ENCODE measurements at regions not wholly inside any gene's neighbourhood (a gene's known extent, or its start where the extent isn't known, plus 50 kb on each side); places are given as distances from the start of the nearest gene placed in this dataset.

DNA sequence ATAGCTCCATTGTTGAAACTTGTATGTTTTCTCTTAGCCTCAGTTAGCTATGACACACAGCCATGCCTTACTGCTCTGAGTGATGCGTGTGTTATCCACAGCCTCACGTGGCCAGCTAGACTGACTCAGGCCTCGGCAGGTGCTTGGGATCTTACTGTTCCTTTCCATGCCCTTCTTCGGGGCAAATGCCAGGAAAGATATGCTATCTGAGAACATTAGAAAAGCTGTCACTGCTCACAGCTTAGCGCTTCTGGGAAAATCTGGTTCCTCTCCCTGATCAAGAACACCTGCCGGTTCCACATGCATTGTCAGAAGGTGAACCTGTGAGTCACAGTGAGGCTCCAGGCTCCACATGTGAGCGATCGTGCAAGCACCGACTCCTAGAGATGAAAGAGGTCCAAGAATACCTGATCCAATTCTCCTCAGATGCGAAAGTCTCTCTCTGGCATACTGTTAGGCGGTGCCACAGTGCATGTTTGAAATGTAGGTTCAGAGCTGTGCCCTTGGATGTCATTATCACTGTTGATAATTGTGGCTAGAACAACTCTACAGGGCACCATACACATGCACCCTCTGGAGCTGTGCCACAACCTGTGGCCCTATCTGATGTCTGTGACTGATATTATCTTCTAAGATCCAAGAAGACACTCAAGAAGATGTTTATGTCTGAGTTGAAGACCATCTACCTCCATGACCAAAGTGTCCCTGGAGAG is 247.8 kb upstream of the IGFBP3 start:
- WGBS, 2 donors = 86 to 88% methylated on average over 11 of the region's 11 CpGs
- no peaks in the 10 kb centered on the region for H3K9me3 ChIP-seq
- H3K4me3 ChIP-seq = no peak overlapping the region
- H3K4me1 ChIP-seq = peaks cover 6% of the 10 kb centered on the region
- intact Hi-C loops (cut with DNase I; ENCODE audit: low total_unique reads) = no loop called here
- TF ChIP-seq, protein P1, sequence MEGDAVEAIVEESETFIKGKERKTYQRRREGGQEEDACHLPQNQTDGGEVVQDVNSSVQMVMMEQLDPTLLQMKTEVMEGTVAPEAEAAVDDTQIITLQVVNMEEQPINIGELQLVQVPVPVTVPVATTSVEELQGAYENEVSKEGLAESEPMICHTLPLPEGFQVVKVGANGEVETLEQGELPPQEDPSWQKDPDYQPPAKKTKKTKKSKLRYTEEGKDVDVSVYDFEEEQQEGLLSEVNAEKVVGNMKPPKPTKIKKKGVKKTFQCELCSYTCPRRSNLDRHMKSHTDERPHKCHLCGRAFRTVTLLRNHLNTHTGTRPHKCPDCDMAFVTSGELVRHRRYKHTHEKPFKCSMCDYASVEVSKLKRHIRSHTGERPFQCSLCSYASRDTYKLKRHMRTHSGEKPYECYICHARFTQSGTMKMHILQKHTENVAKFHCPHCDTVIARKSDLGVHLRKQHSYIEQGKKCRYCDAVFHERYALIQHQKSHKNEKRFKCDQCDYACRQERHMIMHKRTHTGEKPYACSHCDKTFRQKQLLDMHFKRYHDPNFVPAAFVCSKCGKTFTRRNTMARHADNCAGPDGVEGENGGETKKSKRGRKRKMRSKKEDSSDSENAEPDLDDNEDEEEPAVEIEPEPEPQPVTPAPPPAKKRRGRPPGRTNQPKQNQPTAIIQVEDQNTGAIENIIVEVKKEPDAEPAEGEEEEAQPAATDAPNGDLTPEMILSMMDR (IDR thresholded peaks at IDR 0.05) = no peak
- TF ChIP-seq POLR2A (IDR thresholded peaks at IDR 0.05) = no peak
- no peaks in the 10 kb centered on the region for H3K36me3 ChIP-seq (ENCODE audit: low read depth, missing control alignments)
- DNase-seq = no peak
- no peak overlapping the region for H3K27ac ChIP-seq
- H3K27me3 ChIP-seq = no peaks in the 10 kb centered on the region

DNA sequence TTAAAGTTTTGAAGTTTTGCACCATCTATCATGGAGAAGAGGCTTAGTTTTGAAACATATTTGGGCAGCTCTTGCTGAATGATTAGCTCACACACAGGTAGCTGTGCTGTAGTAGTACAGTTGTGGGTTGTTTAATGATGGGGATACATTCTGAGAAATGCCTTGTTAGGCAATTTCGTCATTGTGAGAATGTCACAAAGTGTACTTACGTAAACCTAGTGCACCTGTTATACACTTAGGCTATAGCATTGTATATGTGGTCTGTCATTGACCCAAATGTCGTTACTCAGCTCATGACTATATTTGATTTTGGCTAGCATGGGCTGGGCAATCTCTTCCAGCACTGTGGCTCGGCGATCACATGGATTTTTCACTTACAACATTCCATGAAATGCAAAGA is 247.2 kb upstream of the IGFBP3 start:
- Histone ChIP-seq H3K9me3 (no peaks in the 10 kb centered on the region), H3K27me3 (no peaks in the 10 kb centered on the region), H3K4me3 (no peak overlapping the region), H3K36me3 (ENCODE audit: low read depth, missing control alignments) (no peaks in the 10 kb centered on the region), H3K27ac (no peak overlapping the region), H3K4me1 (peaks cover under 1% of the 10 kb centered on the region)
- no peak for DNase-seq
- TF ChIP-seq, protein P1 (IDR thresholded peaks at IDR 0.05) = no peak
- no peak for TF ChIP-seq POLR2A (IDR thresholded peaks at IDR 0.05)
- WGBS, 2 donors = 89 to 93% methylated on average over 5 of the region's 5 CpGs
- intact Hi-C loops (cut with DNase I; ENCODE audit: low total_unique reads) = no loop called here

DNA sequence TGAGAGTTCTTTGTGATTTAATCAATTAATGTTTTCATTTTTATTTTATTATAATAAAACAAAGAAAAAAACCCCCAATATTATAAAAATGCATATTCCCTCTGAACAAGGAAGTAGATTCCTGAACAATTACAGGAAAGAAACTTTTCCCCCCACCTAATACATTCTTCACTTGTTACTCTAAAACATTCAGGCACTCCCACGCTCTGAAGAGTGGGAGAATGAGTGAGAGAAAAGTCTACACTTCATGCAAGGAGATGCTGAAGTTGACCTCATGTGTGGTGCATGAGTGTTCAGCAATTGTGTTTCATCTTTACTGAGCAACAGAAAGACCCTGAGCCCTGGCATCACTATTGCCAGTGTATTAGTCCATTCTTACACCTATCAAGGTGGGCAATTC is 244.2 kb upstream of the IGFBP3 start:
- Histone ChIP-seq H3K9me3 (no peaks in the 10 kb centered on the region), H3K4me3 (no peak overlapping the region), H3K27me3 (no peaks in the 10 kb centered on the region), H3K4me1 (no peaks in the 10 kb centered on the region), H3K36me3 (ENCODE audit: low read depth, missing control alignments) (no peaks in the 10 kb centered on the region), H3K27ac (no peak overlapping the region)
- TF ChIP-seq, protein P1 (IDR thresholded peaks at IDR 0.05) = no peak
- TF ChIP-seq POLR2A (IDR thresholded peaks at IDR 0.05) = no peak
- intact Hi-C loops (cut with DNase I; ENCODE audit: low total_unique reads) = no loop called here
- 27 to 47% methylated on average over 1 of the region's 1 CpG for WGBS, 2 donors
- no peak for DNase-seq

DNA sequence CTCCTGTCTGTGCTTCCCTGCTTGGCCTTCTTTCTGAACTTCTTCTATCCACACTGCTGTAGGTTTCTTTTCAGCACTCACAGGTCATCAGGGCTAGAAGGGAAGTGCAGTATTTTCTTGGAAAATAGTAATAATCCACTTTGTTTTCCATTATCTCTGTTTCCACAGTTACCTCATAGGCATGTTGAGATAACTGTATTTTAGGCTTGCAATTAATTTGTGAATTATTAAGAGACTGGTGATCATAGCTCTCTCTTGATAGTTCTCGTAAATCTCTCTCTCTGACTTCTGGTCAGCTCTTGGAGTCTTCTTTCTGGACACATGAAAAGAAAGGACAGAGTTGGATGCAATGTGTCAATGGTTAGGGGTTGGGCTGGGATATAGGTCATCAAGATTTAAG is 243.6 kb upstream of the IGFBP3 start:
- no peak for DNase-seq
- Histone ChIP-seq H3K27ac (no peak overlapping the region), H3K36me3 (ENCODE audit: low read depth, missing control alignments) (no peaks in the 10 kb centered on the region), H3K4me3 (no peak overlapping the region), H3K4me1 (no peaks in the 10 kb centered on the region), H3K27me3 (no peaks in the 10 kb centered on the region), H3K9me3 (no peaks in the 10 kb centered on the region)
- WGBS, 2 donors = 34 to 89% methylated on average over 1 of the region's 1 CpG
- no peak for TF ChIP-seq POLR2A (IDR thresholded peaks at IDR 0.05)
- TF ChIP-seq, protein P1 (IDR thresholded peaks at IDR 0.05) = no peak
- intact Hi-C loops (cut with DNase I; ENCODE audit: low total_unique reads) = no loop called here

DNA sequence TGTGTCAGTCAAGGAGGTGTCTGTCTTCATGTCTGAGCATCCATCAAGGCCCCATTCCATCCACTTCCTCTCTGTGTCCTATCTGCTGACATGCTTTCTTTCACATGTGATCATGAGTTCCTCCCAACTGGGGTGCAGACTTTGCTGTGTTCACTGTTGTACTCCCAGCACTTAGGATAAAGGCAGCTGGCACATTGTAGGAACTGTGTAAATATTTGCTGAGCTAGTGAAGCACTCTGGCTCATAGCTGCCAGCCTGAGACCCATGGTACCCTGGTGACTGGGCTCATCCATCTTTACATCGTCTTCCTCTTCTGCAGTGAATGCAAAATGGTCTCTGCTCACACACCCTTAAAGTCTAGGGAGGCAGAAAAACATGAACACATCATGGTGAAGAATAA is 242.2 kb upstream of the IGFBP3 start:
- Histone ChIP-seq H3K4me1 (no peaks in the 10 kb centered on the region), H3K36me3 (ENCODE audit: low read depth, missing control alignments) (no peaks in the 10 kb centered on the region), H3K4me3 (no peak overlapping the region), H3K27me3 (no peaks in the 10 kb centered on the region), H3K9me3 (no peaks in the 10 kb centered on the region), H3K27ac (no peak overlapping the region)
- TF ChIP-seq, protein P1 (IDR thresholded peaks at IDR 0.05) = no peak
- no peak for TF ChIP-seq POLR2A (IDR thresholded peaks at IDR 0.05)
- 95 to 100% methylated on average over 1 of the region's 1 CpG for WGBS, 2 donors
- no peak for DNase-seq
- intact Hi-C loops (cut with DNase I; ENCODE audit: low total_unique reads) = no loop called here
